ENCODE measurements at regions not wholly inside any gene's neighbourhood (a gene's known extent, or its start where the extent isn't known, plus 50 kb on each side); places are given as distances from the start of the nearest gene placed in this dataset.

DNA sequence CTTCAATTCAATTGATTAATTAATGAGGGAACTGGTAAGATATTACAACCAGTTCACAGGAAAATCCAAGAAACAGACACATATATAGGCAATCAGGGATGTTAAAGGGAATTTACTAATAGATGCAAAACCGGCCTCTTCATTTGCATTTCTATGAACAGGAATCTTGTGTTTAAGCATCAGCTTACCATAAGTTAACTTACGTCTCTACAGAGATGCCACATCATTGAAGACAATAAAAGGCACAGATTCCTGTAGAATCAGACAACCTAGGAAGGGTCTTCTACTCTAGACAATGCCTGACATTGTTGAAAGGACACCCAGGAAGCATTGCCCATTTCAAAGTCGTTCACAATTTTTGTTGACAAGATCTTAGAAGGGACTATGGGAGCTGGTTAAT lies 93.0 kb upstream of the EPCAM start:
- TF ChIP-seq EZH2phosphoT487 (IDR thresholded peaks at IDR 0.05; ENCODE audit: insufficient read depth, low read depth): no peak
- no peak for TF ChIP-seq EZH2 (IDR thresholded peaks at IDR 0.05; ENCODE audit: insufficient read depth, poor library complexity, severe bottlenecking)
